RWPE2 (cell line): ENCODE measurements at regions not wholly inside any gene's neighbourhood (a gene's known extent, or its start where the extent isn't known, plus 50 kb on each side); places are given as distances from the start of the nearest gene placed in this dataset.

Experiments
- ATAC-seq: fragments of 200-7000 bp; cut with Tn5 transposase; 3 replicates; pipeline ENCODE4 v1.9.1; 2021; ENCODE audit warnings: low read depth
- DNase-seq: peaks from one replicate; pipeline ENCODE4 v3.0.0-alpha.2; 2020; ENCODE audit warnings: low spot score
- H3K27ac ChIP-seq: fragments of 450-650 bp; 2 replicates; pipeline ENCODE4 v1.5.1; 2017; ENCODE audit warnings: mild to moderate bottlenecking; ENCODE audit not compliant: poor library complexity, severe bottlenecking
- H3K27me3 ChIP-seq: fragments of 250-450 bp; sonication (Bioruptor Pico); 2 replicates; pipeline ENCODE4 v1.5.1; 2021; ENCODE audit warnings: mild to moderate bottlenecking, moderate library complexity; ENCODE audit not compliant: insufficient read depth, poor library complexity, severe bottlenecking
- H3K36me3 ChIP-seq: fragments of 250-450 bp; sonication (Bioruptor Pico); 2 replicates; pipeline ENCODE4 v1.5.1; 2020; ENCODE audit warnings: low read depth, mild to moderate bottlenecking, moderate library complexity
- H3K4me1 ChIP-seq: fragments of 250-450 bp; sonication (Bioruptor Pico); 2 replicates; pipeline ENCODE4 v1.5.1; 2021; ENCODE audit warnings: mild to moderate bottlenecking, moderate library complexity; ENCODE audit not compliant: insufficient read depth, poor library complexity, severe bottlenecking
- H3K4me3 ChIP-seq: fragments of 250-450 bp; sonication (Bioruptor Pico); 2 replicates; pipeline ENCODE4 v1.5.1; 2021; ENCODE audit warnings: mild to moderate bottlenecking, moderate library complexity; ENCODE audit not compliant: severe bottlenecking
- H3K9me3 ChIP-seq: fragments of 250-450 bp; sonication (Bioruptor Pico); 2 replicates; pipeline ENCODE4 v1.5.1; 2021; ENCODE audit warnings: mild to moderate bottlenecking, moderate library complexity; ENCODE audit not compliant: severe bottlenecking
- TF ChIP-seq, protein P1 (sequence below): fragments of 450-650 bp; IDR thresholded peaks from one replicate; pipeline ENCODE4 v1.5.1; 2017; ENCODE audit warnings: mild to moderate bottlenecking, moderate library complexity; ENCODE audit not compliant: poor library complexity, severe bottlenecking

DNA sequence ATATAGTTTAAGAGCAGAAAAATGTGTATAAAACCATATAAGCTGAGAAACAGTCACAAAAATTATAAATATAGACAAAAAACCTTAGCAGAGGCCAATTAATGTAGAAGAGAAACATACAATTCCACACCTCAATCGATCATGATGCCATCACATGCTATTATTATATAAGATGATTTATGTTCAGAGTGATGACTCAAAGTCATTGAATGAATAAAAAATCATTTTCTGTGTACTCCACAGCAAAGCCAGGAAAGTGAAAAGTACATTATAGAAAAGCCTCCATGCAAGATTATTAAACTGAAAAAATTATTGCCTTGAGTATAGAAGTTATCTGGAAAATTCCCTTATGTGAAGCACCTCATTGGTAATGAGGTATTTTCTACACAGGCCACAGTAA is 229.2 kb upstream of the PPFIA2 start:
- Histone ChIP-seq H3K36me3 (no peaks in the 10 kb centered on the region), H3K4me3 (no peak overlapping the region), H3K4me1 (no peaks in the 10 kb centered on the region), H3K9me3 (no peaks in the 10 kb centered on the region), H3K27me3 (no peaks in the 10 kb centered on the region), H3K27ac (no peak overlapping the region)
- DNase-seq (no peak), ATAC-seq (no peak)
- TF ChIP-seq, protein P1, sequence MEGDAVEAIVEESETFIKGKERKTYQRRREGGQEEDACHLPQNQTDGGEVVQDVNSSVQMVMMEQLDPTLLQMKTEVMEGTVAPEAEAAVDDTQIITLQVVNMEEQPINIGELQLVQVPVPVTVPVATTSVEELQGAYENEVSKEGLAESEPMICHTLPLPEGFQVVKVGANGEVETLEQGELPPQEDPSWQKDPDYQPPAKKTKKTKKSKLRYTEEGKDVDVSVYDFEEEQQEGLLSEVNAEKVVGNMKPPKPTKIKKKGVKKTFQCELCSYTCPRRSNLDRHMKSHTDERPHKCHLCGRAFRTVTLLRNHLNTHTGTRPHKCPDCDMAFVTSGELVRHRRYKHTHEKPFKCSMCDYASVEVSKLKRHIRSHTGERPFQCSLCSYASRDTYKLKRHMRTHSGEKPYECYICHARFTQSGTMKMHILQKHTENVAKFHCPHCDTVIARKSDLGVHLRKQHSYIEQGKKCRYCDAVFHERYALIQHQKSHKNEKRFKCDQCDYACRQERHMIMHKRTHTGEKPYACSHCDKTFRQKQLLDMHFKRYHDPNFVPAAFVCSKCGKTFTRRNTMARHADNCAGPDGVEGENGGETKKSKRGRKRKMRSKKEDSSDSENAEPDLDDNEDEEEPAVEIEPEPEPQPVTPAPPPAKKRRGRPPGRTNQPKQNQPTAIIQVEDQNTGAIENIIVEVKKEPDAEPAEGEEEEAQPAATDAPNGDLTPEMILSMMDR = no peak

DNA sequence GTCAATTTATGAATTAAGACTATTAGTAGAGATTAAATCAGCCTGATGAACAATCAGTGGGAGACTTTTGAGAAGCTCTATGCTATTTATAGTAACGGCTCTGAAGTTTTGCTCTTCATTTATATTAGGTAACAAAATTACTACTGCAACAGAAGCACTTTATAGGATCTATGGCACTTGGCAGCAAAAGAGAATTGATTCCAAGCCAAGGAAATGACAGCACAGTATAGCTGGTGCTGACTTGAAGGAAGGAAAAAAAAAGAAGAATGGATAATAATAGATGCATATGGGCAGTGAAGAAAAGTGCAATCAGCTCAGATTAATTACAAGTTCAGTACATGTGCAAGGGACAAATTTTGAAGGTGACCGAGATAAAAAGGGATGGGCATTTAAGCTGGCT is 228.2 kb upstream of the PPFIA2 start:
- no peaks in the 10 kb centered on the region for H3K36me3 ChIP-seq
- DNase-seq (no peak), ATAC-seq (no peak)
- H3K27me3 ChIP-seq = no peaks in the 10 kb centered on the region
- H3K4me3 ChIP-seq = no peak overlapping the region
- no peaks in the 10 kb centered on the region for H3K9me3 ChIP-seq
- no peak overlapping the region for H3K27ac ChIP-seq
- H3K4me1 ChIP-seq = no peaks in the 10 kb centered on the region
- TF ChIP-seq, protein P1 = no peak

DNA sequence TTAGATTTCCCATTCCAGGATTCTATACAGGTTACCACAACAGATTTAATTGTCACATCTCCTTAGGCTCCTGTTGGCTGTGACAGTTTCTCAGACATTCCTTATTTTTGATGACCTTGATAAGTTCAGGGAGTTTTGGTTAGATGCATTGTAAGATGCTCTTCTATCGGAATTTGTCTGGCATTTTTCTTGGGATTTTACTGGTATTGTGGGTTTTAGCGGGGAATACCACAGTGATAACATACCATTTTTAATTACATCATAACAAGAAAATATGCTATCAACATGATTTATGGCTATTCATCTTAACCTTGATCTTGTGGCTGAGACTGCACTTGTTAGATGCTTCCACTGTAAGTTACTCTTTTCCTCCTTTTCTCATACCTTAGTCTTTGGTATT is 217.5 kb upstream of the PPFIA2 start:
- no peak for DNase-seq
- no peak for ATAC-seq

GRCh38 chr12:81974762-81975161 is 215.6 kb upstream of the PPFIA2 start:
- Histone ChIP-seq H3K9me3 (no peaks in the 10 kb centered on the region), H3K27me3 (peaks cover 9% of the 10 kb centered on the region), H3K27ac (no peak overlapping the region), H3K4me3 (no peak overlapping the region), H3K4me1 (no peaks in the 10 kb centered on the region), H3K36me3 (no peaks in the 10 kb centered on the region)
- TF ChIP-seq, protein P1 = no peak
- DNase-seq (no peak), ATAC-seq (no peak)

More for the DNA sequence above, 217.5 kb upstream of the PPFIA2 start:
- Histone ChIP-seq H3K27ac (no peak overlapping the region), H3K9me3 (no peaks in the 10 kb centered on the region), H3K4me3 (no peak overlapping the region), H3K4me1 (no peaks in the 10 kb centered on the region), H3K27me3 (peaks cover 9% of the 10 kb centered on the region), H3K36me3 (no peaks in the 10 kb centered on the region)
- TF ChIP-seq, protein P1 = no peak

GRCh38 chr12:81968421-81968820 is 209.3 kb upstream of the PPFIA2 start:
- no peaks in the 10 kb centered on the region for H3K36me3 ChIP-seq
- no peak overlapping the region for H3K27ac ChIP-seq
- H3K4me3 ChIP-seq = no peak overlapping the region
- no peaks in the 10 kb centered on the region for H3K4me1 ChIP-seq
- no peak for ATAC-seq
- no peaks in the 10 kb centered on the region for H3K9me3 ChIP-seq
- TF ChIP-seq, protein P1 = no peak
- DNase-seq = no peak
- H3K27me3 ChIP-seq = peaks cover 8% of the 10 kb centered on the region
